Ishikawa (cell line): ENCODE measurements at regions not wholly inside any gene's neighbourhood (a gene's known extent, or its start where the extent isn't known, plus 50 kb on each side); places are given as distances from the start of the nearest gene placed in this dataset.

Experiments used
- CEBPB ChIP-seq: IDR thresholded peaks from 2 replicates; pipeline ENCODE4 v1.6.1; 2012
- CREB1 ChIP-seq: IDR thresholded peaks from 2 replicates; pipeline ENCODE4 v1.6.1; 2012; ENCODE audit warnings: low read depth
- EP300 ChIP-seq: IDR thresholded peaks from 2 replicates; pipeline ENCODE4 v1.6.1; 2012; ENCODE audit warnings: borderline replicate concordance
- RAD21 ChIP-seq: IDR thresholded peaks from 2 replicates; pipeline ENCODE4 v1.6.1; 2012; ENCODE audit warnings: low read depth
- TAF1 ChIP-seq: IDR thresholded peaks from 2 replicates; pipeline ENCODE4 v1.6.1; 2012; ENCODE audit warnings: low read depth, mild to moderate bottlenecking
- TCF12 ChIP-seq: IDR thresholded peaks from 2 replicates; pipeline ENCODE4 v1.6.1; 2012; ENCODE audit warnings: low read depth
- YY1 ChIP-seq: IDR thresholded peaks from 2 replicates; pipeline ENCODE4 v1.6.1; 2012; ENCODE audit warnings: low read depth
- ZBTB7A ChIP-seq: IDR thresholded peaks from 2 replicates; pipeline ENCODE4 v1.6.1; 2012; ENCODE audit warnings: low read depth
- TF ChIP-seq, protein P1 (sequence below): IDR thresholded peaks from 2 replicates; pipeline ENCODE4 v1.6.1; 2012
- TF ChIP-seq, protein P2 (sequence below): IDR thresholded peaks from 2 replicates; pipeline ENCODE4 v1.6.1; 2012
- TF ChIP-seq, protein P3 (sequence below): IDR thresholded peaks from 2 replicates; pipeline ENCODE4 v1.6.1; 2012; ENCODE audit warnings: low read depth, mild to moderate bottlenecking

DNA sequence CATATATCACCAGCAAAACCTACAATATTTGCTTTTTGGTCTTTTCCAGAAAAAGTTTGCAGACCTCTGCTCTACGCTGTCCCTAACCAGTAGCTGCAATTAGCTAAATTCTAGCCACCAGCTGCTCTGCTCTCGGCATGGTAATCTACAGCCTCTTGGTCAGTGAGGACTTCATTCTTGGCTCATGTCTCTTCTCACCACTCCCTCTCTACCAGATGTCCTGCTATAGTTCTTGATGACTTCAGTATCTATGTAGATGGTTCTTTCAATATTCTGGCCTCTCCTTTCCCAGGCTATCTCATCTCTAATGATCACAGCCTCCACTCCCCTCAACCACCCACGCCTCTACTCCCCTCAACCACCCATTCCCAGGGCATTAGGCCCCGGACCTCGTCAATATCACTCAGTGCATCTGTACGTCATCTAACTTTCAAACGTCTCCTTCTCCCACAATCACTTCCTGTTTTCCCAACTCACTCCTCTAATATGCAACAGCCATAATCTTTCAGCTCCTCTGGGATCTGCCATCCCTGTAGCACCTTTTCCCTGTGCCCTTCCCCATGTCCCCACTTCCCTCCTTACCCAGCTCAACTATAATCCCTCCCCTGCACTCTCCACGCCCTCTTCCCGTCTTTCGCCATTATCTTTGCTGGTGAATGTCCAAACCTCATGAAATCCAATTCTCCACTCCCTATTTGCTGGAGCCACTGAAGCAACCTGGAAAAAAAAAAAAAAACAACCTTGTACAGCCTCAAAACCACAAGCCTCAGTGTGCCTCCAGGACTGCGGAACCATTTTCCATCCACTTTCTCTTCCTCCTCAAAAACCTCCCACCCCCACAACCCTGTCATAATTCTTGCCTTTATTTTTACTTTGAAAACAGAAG lies 429.4 kb upstream of the PROK2 start:
- TF ChIP-seq, protein P1, sequence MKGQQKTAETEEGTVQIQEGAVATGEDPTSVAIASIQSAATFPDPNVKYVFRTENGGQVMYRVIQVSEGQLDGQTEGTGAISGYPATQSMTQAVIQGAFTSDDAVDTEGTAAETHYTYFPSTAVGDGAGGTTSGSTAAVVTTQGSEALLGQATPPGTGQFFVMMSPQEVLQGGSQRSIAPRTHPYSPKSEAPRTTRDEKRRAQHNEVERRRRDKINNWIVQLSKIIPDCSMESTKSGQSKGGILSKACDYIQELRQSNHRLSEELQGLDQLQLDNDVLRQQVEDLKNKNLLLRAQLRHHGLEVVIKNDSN = no peak
- TF ChIP-seq TAF1 (no peak), CREB1 (no peak), RAD21 (no peak), TCF12 (no peak), ZBTB7A (no peak), YY1 (no peak), EP300 (no peak), CEBPB (no peak)
- TF ChIP-seq, protein P2, sequence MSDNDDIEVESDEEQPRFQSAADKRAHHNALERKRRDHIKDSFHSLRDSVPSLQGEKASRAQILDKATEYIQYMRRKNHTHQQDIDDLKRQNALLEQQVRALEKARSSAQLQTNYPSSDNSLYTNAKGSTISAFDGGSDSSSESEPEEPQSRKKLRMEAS = no peak
- TF ChIP-seq, protein P3, sequence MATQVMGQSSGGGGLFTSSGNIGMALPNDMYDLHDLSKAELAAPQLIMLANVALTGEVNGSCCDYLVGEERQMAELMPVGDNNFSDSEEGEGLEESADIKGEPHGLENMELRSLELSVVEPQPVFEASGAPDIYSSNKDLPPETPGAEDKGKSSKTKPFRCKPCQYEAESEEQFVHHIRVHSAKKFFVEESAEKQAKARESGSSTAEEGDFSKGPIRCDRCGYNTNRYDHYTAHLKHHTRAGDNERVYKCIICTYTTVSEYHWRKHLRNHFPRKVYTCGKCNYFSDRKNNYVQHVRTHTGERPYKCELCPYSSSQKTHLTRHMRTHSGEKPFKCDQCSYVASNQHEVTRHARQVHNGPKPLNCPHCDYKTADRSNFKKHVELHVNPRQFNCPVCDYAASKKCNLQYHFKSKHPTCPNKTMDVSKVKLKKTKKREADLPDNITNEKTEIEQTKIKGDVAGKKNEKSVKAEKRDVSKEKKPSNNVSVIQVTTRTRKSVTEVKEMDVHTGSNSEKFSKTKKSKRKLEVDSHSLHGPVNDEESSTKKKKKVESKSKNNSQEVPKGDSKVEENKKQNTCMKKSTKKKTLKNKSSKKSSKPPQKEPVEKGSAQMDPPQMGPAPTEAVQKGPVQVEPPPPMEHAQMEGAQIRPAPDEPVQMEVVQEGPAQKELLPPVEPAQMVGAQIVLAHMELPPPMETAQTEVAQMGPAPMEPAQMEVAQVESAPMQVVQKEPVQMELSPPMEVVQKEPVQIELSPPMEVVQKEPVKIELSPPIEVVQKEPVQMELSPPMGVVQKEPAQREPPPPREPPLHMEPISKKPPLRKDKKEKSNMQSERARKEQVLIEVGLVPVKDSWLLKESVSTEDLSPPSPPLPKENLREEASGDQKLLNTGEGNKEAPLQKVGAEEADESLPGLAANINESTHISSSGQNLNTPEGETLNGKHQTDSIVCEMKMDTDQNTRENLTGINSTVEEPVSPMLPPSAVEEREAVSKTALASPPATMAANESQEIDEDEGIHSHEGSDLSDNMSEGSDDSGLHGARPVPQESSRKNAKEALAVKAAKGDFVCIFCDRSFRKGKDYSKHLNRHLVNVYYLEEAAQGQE = no peak
